HEK293 (cell line): ENCODE measurements at regions not wholly inside any gene's neighbourhood (a gene's known extent, or its start where the extent isn't known, plus 50 kb on each side); places are given as distances from the start of the nearest gene placed in this dataset.
A peak's percentile ranks its signal among the peaks of the same experiment; 100 is the strongest.

Experiments used
- CTCF ChIA-PET: fragments of 350-600 bp; formaldehyde crosslinking; extraction: SDS; loops from one replicate; lab custom pipeline; 2021; ENCODE audit warnings: antibody characterized with exemption; lab: Yijun Ruan, JAX
- POLR2A ChIA-PET: fragments of 300-600 bp; formaldehyde crosslinking; extraction: SDS; loops from one replicate; lab custom pipeline; 2020; ENCODE audit warnings: antibody characterized with exemption, inconsistent platforms; lab: Yijun Ruan, JAX
- H3K27ac ChIP-seq: fragments of 200-500 bp; sonication (Bioruptor generic); 2 replicates; pipeline ENCODE4 v1.5.1; 2014; ENCODE audit warnings: low read depth, low read length, control low read depth, inconsistent platforms; ENCODE audit errors: extremely low read depth
- H3K36me3 ChIP-seq, 2 experiments: fragments of 200-500 bp in 1 of 2; sonication (Bioruptor generic) in 1 of 2; 1 replicate in 1 of 2; 2 replicates in 1 of 2; pipeline ENCODE4 v1.5.1; 2014 to 2017; ENCODE audit warnings: inconsistent platforms in 2 of 2, low read length in 2 of 2; ENCODE audit not compliant: control insufficient read depth in 2 of 2, insufficient read depth in 1 of 2
- H3K4me1 ChIP-seq: fragments of 200-500 bp; sonication (Bioruptor generic); 2 replicates; pipeline ENCODE4 v1.5.1; 2014; ENCODE audit warnings: mild to moderate bottlenecking, low read length, inconsistent platforms; ENCODE audit not compliant: control insufficient read depth, insufficient read depth
- H3K4me3 ChIP-seq: 2 replicates; pipeline ENCODE4 v1.5.1; 2011; ENCODE audit warnings: low read depth, mild to moderate bottlenecking, control low read depth, low read length, moderate library complexity
- H3K9me3 ChIP-seq: fragments of 200-500 bp; sonication (Bioruptor generic); 2 replicates; pipeline ENCODE4 v1.5.1; 2014; ENCODE audit warnings: low read depth, low read length, inconsistent platforms; ENCODE audit not compliant: control insufficient read depth, insufficient read depth
- BCL11A ChIP-seq: fragments of 450-650 bp; formaldehyde crosslinking; IDR thresholded peaks from 2 replicates; pipeline ENCODE4 v1.5.1; 2016; ENCODE audit warnings: low read depth, missing biosample characterization, missing genetic modification characterization
- GLI2 ChIP-seq: fragments of 450-650 bp; formaldehyde crosslinking; IDR thresholded peaks from 2 replicates; pipeline ENCODE4; 2017; ENCODE audit warnings: missing biosample characterization, missing genetic modification characterization, low read depth, borderline replicate concordance
- GLIS2 ChIP-seq: fragments of 450-650 bp; formaldehyde crosslinking; IDR thresholded peaks from 2 replicates; pipeline ENCODE4 v1.5.1; 2016; ENCODE audit warnings: missing biosample characterization, missing genetic modification characterization
- KLF1 ChIP-seq: fragments of 450-650 bp; formaldehyde crosslinking; IDR thresholded peaks from 2 replicates; pipeline ENCODE4 v1.5.1; 2016; ENCODE audit warnings: missing biosample characterization, missing genetic modification characterization
- KLF10 ChIP-seq: fragments of 450-650 bp; IDR thresholded peaks from 2 replicates; pipeline ENCODE4 v1.5.1; 2018; ENCODE audit warnings: missing biosample characterization, mild to moderate bottlenecking, missing genetic modification characterization
- PRDM4 ChIP-seq: fragments of 450-650 bp; formaldehyde crosslinking; IDR thresholded peaks from 2 replicates; pipeline ENCODE4 v1.5.1; 2017; ENCODE audit warnings: missing biosample characterization, missing genetic modification characterization
- SCRT2 ChIP-seq: fragments of 450-650 bp; formaldehyde crosslinking; IDR thresholded peaks from 2 replicates; pipeline ENCODE4 v1.5.1; 2016; ENCODE audit warnings: missing biosample characterization, missing genetic modification characterization
- TRIM28 ChIP-seq: IDR thresholded peaks from 2 replicates; pipeline ENCODE4 v1.6.1; 2011; ENCODE audit warnings: low read length, control low read depth, borderline replicate concordance
- ZBTB10 ChIP-seq: fragments of 450-650 bp; formaldehyde crosslinking; IDR thresholded peaks from 2 replicates; pipeline ENCODE4 v1.5.1; 2016; ENCODE audit warnings: missing biosample characterization, missing genetic modification characterization
- ZBTB21 ChIP-seq: fragments of 450-650 bp; formaldehyde crosslinking; IDR thresholded peaks from 2 replicates; pipeline ENCODE4 v1.5.1; 2017; ENCODE audit warnings: missing biosample characterization, missing genetic modification characterization
- ZBTB44 ChIP-seq: fragments of 450-650 bp; IDR thresholded peaks from 2 replicates; pipeline ENCODE4 v1.5.1; 2018; ENCODE audit warnings: missing biosample characterization, mild to moderate bottlenecking, missing genetic modification characterization
- ZEB2 ChIP-seq: fragments of 450-650 bp; formaldehyde crosslinking; IDR thresholded peaks from 2 replicates; pipeline ENCODE4 v1.5.1; 2016; ENCODE audit warnings: missing biosample characterization, missing genetic modification characterization
- ZNF114 ChIP-seq: fragments of 450-650 bp; formaldehyde crosslinking; IDR thresholded peaks from 2 replicates; pipeline ENCODE4 v1.5.0; 2017; ENCODE audit warnings: missing biosample characterization, missing genetic modification characterization
- ZNF184 ChIP-seq: fragments of 450-650 bp; IDR thresholded peaks from 2 replicates; pipeline ENCODE4 v1.5.1; 2018; ENCODE audit warnings: missing biosample characterization, mild to moderate bottlenecking, missing genetic modification characterization
- ZNF202 ChIP-seq: fragments of 450-650 bp; formaldehyde crosslinking; IDR thresholded peaks from 2 replicates; pipeline ENCODE4 v1.5.1; 2016; ENCODE audit warnings: missing biosample characterization, missing genetic modification characterization, borderline replicate concordance
- ZNF214 ChIP-seq: fragments of 450-650 bp; formaldehyde crosslinking; IDR thresholded peaks from 2 replicates; pipeline ENCODE4 v1.5.1; 2017; ENCODE audit warnings: missing biosample characterization, mild to moderate bottlenecking, missing genetic modification characterization, borderline replicate concordance
- ZNF223 ChIP-seq: fragments of 450-650 bp; formaldehyde crosslinking; IDR thresholded peaks from 2 replicates; pipeline ENCODE4 v1.5.1; 2016; ENCODE audit warnings: missing biosample characterization, missing genetic modification characterization
- ZNF311 ChIP-seq: fragments of 450-650 bp; formaldehyde crosslinking; IDR thresholded peaks from 2 replicates; pipeline ENCODE4 v1.5.1; 2017; ENCODE audit warnings: missing biosample characterization, missing genetic modification characterization, borderline replicate concordance
- ZNF391 ChIP-seq: fragments of 450-650 bp; formaldehyde crosslinking; IDR thresholded peaks from 2 replicates; pipeline ENCODE4 v1.5.1; 2016; ENCODE audit warnings: low read depth, missing biosample characterization, missing genetic modification characterization, borderline replicate concordance
- ZNF639 ChIP-seq: fragments of 450-650 bp; formaldehyde crosslinking; IDR thresholded peaks from 2 replicates; pipeline ENCODE4 v1.5.1; 2016; ENCODE audit warnings: missing biosample characterization, missing genetic modification characterization
- ZNF747 ChIP-seq: fragments of 450-650 bp; formaldehyde crosslinking; IDR thresholded peaks from 2 replicates; pipeline ENCODE4 v1.5.1; 2016; ENCODE audit warnings: missing biosample characterization, missing genetic modification characterization
- ZNF76 ChIP-seq: fragments of 450-650 bp; formaldehyde crosslinking; IDR thresholded peaks from 2 replicates; pipeline ENCODE4; 2016; ENCODE audit warnings: low read depth, missing biosample characterization, missing genetic modification characterization, borderline replicate concordance
- ZNF768 ChIP-seq: fragments of 450-650 bp; formaldehyde crosslinking; IDR thresholded peaks from 2 replicates; pipeline ENCODE4 v1.5.1; 2018; ENCODE audit warnings: missing biosample characterization, mild to moderate bottlenecking, missing genetic modification characterization
- ZNF792 ChIP-seq: fragments of 450-650 bp; formaldehyde crosslinking; IDR thresholded peaks from 2 replicates; pipeline ENCODE4 v1.5.1; 2016; ENCODE audit warnings: missing biosample characterization, missing genetic modification characterization
- TF ChIP-seq, protein P1 (sequence below): fragments of 450-650 bp; formaldehyde crosslinking; IDR thresholded peaks from 2 replicates; pipeline ENCODE4 v1.5.1; 2017; ENCODE audit warnings: missing biosample characterization, missing genetic modification characterization
- TF ChIP-seq, protein P2 (sequence below): fragments of 450-650 bp; formaldehyde crosslinking; IDR thresholded peaks from 2 replicates; pipeline ENCODE4 v1.5.1; 2016; ENCODE audit warnings: missing biosample characterization, missing genetic modification characterization

- H3K9me3 ChIP-seq = no peaks in the 10 kb centered on the region
- no peaks in the 10 kb centered on the region for H3K36me3 ChIP-seq
- no peak overlapping the region for H3K4me3 ChIP-seq
- H3K4me1 ChIP-seq = no peaks in the 10 kb centered on the region; the same call in 1 of the 2 replicates
- POLR2A ChIA-PET = interaction anchor here (1.6 kb wide), 1 partner anchor 191 kb away, joined by 4 read pairs; the partner anchor contains the start of gene SPRY1
- CTCF ChIA-PET = interaction anchor here (0.9 kb wide), 1 partner anchor 12 kb away, joined by 3 read pairs; no protein-coding TSS in a partner anchor
- peak overlapping the region; percentile 86 for H3K27ac ChIP-seq
- TF ChIP-seq GLI2 (tag by site-specific recombination) (peak; percentile 40; the same call in 1 of the 2 replicates), KLF10 (tag by site-specific recombination) (peak; percentile 64), SCRT2 (peak; percentile 81), ZNF639 (tag by site-specific recombination) (peak; percentile 55), TRIM28 (peak; percentile 95), ZNF184 (peak; percentile 37; the same call in 1 of the 2 replicates), ZNF202 (no peak), BCL11A (tag by site-specific recombination) (peak; percentile 63; the same call in 1 of the 2 replicates), PRDM4 (tag by site-specific recombination) (peak; percentile 81), ZEB2 (tag by site-specific recombination) (peak; percentile 82), ZBTB44 (tag by site-specific recombination) (peak; percentile 88), ZNF747 (tag by site-specific recombination) (no peak), ZNF223 (tag by site-specific recombination) (no peak), ZBTB21 (tag by site-specific recombination) (peak; percentile 61), ZNF391 (tag by site-specific recombination) (no peak), ZNF768 (tag by site-specific recombination) (no peak), ZNF214 (tag by site-specific recombination) (no peak), ZBTB10 (tag by site-specific recombination) (no peak), ZNF114 (tag by site-specific recombination) (no peak), ZNF76 (tag by site-specific recombination) (peak; percentile 25; the same call in 1 of the 2 replicates), ZNF311 (tag by site-specific recombination) (no peak), KLF1 (tag by site-specific recombination) (peak; percentile 78), ZNF792 (tag by site-specific recombination) (no peak), GLIS2 (no peak)
- TF ChIP-seq, protein P1, sequence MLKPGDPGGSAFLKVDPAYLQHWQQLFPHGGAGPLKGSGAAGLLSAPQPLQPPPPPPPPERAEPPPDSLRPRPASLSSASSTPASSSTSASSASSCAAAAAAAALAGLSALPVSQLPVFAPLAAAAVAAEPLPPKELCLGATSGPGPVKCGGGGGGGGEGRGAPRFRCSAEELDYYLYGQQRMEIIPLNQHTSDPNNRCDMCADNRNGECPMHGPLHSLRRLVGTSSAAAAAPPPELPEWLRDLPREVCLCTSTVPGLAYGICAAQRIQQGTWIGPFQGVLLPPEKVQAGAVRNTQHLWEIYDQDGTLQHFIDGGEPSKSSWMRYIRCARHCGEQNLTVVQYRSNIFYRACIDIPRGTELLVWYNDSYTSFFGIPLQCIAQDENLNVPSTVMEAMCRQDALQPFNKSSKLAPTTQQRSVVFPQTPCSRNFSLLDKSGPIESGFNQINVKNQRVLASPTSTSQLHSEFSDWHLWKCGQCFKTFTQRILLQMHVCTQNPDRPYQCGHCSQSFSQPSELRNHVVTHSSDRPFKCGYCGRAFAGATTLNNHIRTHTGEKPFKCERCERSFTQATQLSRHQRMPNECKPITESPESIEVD (tag by site-specific recombination) = peak; percentile 98
- TF ChIP-seq, protein P2, sequence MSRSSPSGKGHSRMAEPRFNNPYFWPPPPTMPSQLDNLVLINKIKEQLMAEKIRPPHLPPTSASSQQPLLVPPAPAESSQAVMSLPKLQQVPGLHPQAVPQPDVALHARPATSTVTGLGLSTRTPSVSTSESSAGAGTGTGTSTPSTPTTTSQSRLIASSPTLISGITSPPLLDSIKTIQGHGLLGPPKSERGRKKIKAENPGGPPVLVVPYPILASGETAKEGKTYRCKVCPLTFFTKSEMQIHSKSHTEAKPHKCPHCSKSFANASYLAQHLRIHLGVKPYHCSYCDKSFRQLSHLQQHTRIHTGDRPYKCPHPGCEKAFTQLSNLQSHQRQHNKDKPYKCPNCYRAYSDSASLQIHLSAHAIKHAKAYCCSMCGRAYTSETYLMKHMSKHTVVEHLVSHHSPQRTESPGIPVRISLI = peak; percentile 91
These were observed 191.4 kb downstream of the SPRY1 start for GRCh38 chr4:123587983-123588494.
